ENCODE measurements at regions not wholly inside any gene's neighbourhood (a gene's known extent, or its start where the extent isn't known, plus 50 kb on each side); places are given as distances from the start of the nearest gene placed in this dataset.
"Not testable (repeated sequence)": the region's sequence is repeated elsewhere in the genome, so short reads cannot be mapped to it uniquely, and the experiment has no call there.

GRCh38 chr10:22875581-22875980 is 52.3 kb upstream of the ARMC3 start:
- DNase-seq = no peak

GRCh38 chr10:22874189-22874854 is 53.5 kb upstream of the ARMC3 start:
- DNase-seq = no peak

DNA sequence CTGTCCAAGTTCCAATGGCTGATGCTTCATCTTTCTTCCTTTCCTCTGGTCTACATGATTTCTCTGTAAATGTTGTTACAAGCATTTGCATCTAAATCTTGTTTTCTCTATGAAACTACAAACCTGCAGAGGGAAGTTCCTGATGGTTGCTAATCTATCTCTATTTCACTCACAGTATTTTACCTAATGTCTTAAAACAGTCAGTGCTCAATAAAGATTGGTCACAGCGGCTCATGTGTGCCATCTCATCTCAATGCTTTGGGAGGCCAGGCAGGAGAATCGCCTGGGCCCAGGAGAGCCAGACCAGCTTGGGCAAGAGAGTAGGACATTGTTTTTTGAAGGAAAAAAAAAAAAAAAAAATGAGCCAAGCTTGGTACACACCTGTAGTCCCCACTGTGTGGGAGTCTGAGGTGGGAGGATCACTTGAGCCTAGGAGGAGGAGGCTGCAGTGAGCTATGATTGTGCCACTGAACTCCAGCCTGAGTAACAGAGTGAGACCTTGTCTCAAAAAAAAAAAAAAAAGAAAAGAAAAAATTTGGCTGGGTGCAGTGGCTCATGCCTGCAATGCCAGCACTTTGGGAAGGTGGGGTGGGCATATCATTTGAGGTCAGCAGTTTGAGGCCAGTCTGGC is 71.3 kb upstream of the ARMC3 start:
- DNase-seq = no peak

- no peak for DNase-seq
Measured at GRCh38 chr10:22854935-22855421, 72.9 kb upstream of the ARMC3 start.

DNA sequence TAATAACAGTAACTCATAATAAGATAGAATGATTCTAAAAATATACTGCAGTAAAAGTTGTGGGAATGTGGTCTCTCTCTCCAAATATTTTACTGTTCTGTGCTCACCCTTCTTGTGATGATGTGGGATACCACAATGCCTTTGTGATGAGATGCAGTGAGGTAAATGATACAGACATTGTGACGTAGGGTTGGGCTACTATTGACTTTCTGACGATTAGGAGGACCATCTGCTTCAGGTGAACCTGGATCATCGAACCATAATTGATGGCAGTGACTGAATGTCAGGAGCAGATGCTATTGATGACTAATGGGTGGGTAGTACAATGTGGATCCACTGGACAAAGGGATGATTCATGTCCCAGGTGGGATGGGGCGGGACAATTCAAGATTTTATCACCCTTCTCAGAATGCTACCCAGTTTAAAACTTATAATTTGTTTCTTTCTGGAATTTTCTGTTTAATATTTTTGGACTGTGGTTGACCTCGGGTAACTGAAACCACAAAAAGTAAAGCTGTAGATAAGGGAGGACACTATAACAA is 73.9 kb upstream of the ARMC3 start:
- no peak for DNase-seq

DNA sequence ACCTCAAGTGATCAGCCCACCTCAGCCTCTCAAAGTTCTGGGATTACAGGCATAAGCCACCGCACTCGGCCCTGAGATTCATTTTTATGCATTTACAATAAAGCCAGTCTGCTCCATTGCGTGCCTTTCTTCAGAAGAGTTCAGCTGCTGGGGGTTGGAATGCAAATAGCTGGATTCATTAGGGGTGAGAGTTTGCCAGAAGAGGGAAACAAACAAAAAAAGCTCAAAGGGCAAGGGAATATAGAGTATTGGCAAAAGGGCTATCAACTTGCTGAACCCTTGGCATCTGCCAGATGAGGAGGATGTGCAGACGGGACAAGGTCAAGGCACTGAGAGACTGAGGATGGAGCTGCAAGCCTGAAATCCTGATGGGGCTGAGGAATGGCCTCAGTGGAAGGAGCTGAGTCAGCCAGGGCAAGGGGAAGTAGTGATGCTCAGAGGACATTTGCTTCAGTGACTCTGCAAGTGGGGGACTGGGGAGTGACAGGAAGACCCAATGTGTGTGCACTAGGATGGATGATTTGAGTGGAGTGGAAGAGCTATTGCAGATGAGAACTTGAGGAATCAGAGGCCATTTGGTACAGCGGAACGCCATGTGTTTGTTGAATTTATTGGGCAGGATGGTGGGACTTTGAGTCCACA is 75.0 kb upstream of the ARMC3 start:
- DNase-seq = no peak

GRCh38 chr10:22851865-22852239 is 76.0 kb upstream of the ARMC3 start:
- no peak for DNase-seq

DNA sequence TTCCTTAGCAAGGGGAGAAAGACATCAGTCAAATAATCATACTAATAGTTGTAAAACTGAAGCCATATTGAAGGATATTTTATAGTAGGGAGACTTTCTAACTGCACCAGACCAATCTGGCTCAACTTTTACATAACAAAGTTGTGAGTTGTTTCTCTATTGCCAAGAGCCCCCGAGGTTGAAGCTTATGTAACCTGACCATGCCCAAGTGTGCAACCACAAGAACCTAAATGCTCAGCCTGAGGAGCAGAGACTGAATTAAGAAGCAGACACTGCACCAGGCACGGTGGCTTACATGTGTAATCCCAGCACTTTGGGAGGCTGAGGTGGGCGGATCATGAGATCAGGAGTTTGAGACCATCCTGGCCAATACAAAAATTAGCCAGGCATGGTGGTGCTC is 77.3 kb upstream of the ARMC3 start:
- DNase-seq = no peak

DNA sequence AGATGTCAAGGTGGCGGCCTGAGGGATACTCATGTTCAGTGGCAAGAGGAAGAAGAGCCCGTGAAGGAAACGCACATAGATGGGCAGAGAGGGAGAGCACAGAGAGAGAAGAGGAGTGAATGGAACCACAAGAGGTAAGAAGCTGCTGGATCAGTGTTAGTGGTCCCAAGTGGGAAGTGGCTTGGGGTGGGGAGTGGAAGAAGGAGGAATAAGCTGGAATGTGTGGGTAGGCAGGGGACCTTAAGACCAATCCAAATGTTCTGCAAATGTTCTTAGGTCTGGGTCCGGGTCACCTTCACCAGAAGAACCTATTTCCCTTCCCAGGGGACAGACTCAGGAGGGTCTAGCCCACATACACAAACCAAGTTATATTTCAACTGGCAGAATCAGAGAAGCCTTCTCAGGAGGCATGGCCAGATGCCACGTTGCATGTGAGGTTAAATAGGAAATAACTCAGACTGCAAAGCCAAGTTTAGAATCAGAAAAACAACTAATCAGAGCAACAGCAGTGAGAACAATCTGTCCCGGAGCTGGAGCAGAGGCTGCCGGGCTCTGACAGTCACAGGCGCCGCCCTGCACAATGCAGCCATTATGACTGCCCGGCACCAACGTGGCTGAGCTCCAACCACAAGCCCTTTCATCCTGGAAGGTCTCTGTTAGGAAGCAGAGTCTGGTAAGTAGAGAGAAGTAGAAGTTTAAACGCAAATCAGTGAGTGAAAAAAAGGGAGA is 78.6 kb upstream of the ARMC3 start:
- no peak for DNase-seq

DNA sequence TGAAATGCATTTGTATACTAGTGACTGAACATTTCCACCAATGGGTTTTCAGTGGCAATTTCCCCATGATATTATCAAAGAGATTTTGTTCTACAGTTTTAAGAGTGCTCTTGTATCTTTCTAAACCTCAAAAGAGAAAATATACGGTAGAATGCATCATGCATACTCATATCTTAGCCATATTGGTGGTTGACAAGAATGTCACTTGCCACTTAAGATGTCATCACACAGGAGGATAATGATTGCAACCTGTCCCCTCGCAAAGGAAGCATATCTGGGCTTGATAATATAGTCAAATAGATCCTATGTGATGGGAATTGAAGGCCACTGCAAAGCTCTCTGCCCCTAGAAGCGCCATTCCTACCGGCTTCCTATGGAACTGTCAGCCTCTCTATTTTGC is 79.3 kb upstream of the ARMC3 start:
- no peak for DNase-seq

DNA sequence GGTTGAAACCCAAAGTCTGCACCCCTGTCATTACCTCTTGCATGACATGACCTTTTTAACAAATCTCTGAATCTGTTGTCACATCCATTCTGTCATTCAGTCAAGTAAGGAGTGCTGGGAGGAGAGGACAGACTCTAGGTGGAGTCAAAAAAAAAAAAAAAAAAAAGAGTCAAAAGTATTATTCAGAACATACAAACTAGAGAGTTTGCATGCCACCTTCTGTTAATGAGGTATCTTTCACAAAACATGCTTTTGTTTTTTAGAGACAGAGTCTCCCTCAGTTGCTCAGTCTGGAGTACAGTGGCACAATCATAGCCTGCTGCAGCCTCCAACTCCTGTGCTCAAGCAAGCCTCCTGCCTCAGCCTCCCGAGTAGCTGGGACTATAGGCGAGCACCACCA is 81.6 kb upstream of the ARMC3 start:
- DNase-seq = no peak

- no peak for DNase-seq
Measured at GRCh38 chr10:22839639-22840038, 88.2 kb upstream of the ARMC3 start.

DNA sequence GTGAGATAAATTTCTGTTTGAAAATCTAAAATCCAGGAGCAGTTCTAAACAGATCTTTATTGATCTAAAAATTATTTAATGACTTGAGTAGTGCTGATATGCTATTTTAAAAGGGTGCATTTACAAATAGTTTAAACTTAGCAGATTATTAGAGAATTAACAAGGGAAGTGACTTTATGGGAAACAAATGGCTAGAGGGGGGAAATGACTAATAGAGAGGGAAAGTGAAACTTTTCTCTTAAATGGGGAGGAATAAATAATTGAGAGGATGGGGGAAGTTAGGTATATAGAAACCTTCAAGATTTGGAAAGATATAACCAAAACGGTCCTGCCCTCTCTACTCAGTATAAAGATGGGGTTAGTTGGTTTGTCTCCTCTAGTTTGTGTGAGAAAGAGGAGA is 90.1 kb upstream of the ARMC3 start:
- no peak for DNase-seq

GRCh38 chr10:22837351-22837750 is 90.5 kb upstream of the ARMC3 start:
- DNase-seq = no peak

DNA sequence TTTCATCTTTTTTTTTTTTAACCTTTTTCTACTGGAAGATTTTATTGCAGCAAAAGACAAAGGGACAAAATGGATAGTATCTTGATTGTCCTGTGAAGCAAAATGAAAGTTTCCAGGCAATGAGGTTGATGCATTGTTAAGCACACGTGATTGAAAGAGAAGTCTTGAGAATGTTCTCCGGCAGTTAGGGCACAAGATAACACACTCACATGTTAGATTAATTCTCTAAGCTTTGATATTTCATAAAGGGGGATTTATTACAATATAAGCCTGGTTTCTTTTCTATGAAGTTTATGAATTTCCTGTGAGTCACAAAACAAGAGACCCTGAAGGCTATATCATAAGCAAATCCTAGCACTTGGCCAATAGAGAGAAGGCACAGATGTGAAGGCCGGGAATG is 93.4 kb upstream of the ARMC3 start:
- no peak for DNase-seq

- no peak for DNase-seq
Measured at GRCh38 chr10:22833781-22834180, 94.1 kb upstream of the ARMC3 start.

DNA sequence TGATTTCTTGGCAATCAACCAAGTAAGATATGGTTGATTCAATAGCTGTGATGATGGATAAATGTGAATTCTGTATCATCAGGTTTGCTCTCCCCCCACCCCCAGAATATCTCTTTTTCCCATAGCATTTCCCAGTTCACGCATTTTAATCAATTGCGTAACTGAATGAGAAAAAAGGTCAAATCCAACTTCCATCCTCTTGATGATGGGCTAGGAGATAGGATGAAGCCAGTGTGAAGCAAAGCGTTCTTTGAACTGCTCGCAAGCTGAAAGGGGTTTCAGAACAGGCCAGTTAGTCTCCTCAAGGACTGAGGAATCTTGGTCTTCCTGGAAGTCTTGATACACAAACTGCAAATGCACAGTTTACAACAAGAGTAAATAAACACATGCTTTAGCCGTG is 94.5 kb upstream of the ARMC3 start:
- no peak for DNase-seq

DNA sequence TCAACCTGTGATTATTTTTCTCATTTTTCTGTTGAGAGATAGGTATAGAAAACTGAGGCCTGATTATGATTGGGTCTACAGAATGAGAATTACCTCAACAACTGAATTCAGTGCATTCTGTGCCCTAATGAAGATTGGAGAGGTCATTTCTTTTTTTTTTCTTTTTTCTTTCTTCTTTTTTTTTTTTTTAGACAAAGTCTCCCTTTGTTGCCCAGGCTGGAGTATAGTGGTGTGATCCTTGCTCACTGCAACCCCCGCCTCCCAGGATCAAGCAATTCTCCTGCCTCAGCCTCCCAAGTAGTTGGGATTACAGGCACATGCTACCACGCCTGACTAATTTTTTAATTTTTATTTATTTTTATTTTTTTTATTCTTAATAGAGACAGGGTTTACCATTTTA is 95.0 kb upstream of the ARMC3 start:
- no peak for DNase-seq

GRCh38 chr10:22832066-22832602 is 95.7 kb upstream of the ARMC3 start:
- DNase-seq = no peak

GRCh38 chr10:22831586-22831985 is 96.3 kb upstream of the ARMC3 start:
- no peak for DNase-seq

DNA sequence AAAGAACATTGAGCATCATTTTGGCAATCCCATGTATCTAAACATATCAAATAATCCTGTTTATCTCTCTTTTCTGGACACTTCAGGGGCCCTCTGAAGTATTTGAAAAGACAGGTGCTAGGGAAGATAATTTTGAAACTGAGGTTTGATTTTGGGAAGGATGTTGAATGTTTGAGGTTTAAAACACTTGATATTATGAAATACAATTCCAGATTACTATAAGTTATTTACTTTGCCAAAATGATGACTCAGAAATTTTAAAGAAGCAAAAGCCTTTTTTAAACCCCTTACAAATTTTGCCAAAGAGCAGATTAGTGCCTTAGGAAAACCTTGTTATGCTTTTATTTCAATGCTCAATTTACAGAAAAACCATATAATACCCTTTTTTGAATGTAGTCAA is 99.1 kb upstream of the ARMC3 start:
- DNase-seq = not testable (repeated sequence)

GRCh38 chr10:22825841-22826240 is 102.0 kb upstream of the ARMC3 start:
- no peak for DNase-seq

GRCh38 chr10:22824984-22825383 is 102.9 kb upstream of the ARMC3 start:
- no peak for DNase-seq

Measured in T-helper 1 cell (primary cell).